ENCODE measurements at regions not wholly inside any gene's neighbourhood (a gene's known extent, or its start where the extent isn't known, plus 50 kb on each side); places are given as distances from the start of the nearest gene placed in this dataset.
A peak's percentile ranks its signal among the peaks of the same experiment; 100 is the strongest.

DNA sequence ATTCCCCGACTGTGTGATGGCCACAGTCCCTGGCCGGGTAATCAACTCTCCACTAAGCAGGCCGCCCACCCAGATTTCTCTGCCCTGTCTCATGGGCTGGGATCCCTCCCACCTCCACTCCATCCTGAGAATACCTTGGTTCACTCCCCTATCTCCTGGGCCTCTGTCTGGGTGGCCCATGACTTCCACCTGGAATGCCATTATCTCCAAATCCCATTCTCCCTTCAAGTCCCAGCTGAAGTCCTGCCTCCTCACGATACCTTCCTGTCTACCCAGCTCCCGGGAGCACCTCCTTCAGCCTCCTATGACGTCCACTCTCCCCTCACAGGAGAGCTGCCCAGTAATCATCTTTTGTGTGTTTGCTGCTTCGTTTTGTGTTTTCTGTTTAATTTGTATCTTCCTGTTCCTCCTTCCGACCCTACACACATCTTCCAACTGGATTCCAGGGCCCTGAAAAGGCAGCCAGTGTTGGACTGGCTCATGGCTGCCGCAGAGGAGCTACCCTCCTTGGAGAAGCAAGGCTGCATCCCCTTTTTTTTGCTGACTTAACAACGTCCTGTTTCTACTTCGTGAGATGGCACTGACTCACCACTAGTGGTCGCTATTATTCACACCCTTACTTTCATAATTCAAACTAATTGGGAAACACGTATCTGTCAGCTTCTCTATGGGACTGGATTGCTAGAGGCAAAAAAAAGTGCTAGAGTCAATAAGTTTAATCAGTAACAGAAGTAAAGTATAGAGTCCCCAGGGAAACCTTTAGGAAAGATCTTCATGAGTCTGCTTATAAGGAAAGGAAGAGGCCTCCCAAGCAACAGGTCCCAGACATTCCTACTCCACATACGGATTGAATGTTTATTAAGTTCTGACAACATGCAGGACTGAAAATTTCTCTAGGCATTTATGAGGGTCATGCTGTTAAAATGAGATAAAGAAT is 171.9 kb upstream of the GATA6 start:
- peak; percentile 11 for DNase-seq

DNA sequence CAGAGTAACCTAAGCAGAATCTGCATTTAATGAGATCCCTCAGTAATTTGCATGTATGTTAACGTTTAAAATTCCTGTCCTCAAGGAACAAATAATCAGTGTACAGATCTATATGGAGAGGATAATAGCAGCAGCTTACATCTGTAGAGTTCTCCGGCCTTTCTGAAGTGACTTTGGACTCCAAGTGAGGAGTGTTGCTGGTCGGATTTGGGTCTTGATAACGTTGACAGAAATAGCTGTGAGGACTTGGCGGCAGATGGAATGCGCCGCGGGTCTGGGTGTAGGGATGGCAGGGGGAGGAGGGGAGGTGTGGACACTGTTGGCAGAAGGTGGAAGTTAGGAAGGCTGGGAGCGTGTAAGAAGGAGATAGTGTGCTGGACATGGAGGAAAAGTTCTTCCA is 170.9 kb upstream of the GATA6 start:
- no peak for DNase-seq

DNA sequence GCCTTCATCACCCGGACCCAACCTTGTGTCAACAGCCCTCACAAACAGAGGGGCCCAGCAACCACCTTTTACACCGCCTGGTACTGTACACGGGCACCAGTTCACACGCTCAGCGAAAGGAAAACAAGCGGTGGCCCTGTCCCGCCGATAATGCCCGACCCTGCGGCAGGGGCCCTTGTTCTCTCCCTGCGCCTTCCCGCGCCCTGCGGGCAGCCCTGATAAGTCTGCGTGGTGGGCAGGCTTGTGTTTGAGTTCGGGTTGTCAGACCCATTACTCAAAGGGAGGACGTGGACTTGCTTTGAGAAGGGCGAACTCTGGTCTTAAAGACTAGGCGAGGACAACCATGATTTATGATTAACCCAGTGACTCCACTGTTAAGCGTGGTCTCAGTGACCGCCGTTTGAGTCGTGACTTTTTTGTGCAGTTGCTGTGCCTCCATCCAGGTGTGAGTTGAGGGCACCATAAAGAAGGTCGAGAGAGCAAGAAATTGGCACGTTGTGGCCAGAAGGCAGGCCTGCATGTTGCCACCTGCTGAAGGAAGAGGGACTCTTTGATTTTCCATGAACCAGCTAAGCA is 167.4 kb upstream of the GATA6 start:
- no peak for DNase-seq

DNA sequence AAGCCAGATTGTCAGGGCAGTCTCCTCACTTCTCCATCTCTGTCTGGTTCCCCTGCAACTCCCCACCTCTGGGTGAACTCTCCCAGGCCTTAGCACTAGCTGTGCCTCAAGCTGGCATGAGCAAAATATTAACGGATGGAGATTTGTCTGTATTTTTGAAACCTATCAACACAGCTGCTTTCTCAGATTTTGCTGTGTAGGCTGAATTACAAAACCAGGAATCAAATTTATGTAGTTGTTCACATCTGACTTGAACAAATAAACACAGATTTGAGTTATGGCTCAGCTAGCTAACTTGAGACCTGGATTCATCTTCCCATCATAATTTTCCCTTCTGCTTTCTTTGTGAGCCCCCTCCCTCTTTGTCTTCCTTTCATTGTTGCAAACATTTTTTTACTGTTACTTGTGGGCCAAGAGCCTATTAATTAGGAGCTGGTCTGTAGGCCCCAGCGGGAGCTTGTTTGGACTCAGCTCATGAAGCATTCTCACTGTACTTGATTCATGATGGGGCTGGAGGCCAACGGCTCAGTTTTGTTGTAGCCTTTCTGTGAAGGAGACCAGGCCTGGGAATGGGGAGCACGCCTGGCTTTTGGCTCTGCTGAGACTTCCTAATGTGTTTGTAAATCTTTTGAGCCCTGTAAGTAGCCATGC is 164.1 kb upstream of the GATA6 start:
- no peak for DNase-seq

DNA sequence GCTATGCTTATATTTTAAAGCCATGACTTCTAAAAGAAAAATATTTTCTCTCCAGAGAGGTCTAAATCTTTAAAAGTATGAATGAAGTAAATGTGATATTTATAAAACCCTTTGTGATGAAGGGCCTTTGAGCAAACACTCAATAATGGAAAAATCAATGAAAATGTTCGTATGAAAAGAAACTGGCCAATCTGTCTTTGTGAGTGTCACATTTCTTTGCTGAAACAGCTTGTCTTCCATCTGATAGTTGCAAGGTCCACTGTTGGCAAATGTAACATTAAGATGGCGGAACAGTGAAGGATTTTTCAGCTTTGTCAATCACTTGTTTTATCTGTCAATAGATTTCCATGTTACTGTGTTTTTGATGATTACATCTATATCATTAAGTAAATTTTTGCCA is 162.9 kb upstream of the GATA6 start:
- DNase-seq, result no peak

DNA sequence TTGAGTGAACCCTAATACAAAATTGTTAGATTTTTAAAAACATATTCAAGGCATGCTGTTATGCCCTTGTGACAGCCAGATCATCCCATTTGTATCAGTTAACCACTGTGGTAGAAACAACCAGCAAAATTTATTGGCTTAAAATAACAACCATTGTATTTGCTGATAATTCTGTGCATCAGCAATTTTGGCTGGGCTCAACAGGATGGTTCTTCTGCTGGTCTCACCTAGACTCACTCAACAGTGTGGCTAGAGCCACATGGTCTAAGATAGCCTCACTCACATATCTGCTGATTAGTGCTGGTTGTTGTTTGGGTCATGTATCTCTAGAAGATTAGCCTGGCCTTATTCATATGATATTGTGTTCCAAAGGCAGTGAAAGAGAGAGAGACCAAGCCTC is 160.1 kb upstream of the GATA6 start:
- no peak for DNase-seq

DNA sequence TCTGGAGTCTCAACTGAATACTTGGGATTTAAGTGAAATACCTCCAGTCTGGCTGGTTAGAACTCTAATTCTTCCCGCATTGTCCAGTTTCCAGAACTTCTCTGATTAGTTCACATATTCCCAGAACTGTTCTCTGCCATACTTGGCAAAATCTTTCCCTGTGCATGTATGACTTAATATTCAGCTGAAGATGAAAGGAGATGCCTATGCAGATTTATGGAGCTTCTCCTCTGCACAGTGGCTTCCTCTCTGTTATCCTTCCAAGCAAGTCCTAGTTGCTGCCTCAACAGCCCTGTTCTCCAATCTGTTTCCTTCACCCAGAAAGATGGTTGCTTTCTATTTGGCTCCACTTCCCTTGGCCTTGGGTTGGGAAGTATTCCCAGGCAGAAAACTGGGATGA is 155.4 kb upstream of the GATA6 start:
- DNase-seq, result no peak

DNA sequence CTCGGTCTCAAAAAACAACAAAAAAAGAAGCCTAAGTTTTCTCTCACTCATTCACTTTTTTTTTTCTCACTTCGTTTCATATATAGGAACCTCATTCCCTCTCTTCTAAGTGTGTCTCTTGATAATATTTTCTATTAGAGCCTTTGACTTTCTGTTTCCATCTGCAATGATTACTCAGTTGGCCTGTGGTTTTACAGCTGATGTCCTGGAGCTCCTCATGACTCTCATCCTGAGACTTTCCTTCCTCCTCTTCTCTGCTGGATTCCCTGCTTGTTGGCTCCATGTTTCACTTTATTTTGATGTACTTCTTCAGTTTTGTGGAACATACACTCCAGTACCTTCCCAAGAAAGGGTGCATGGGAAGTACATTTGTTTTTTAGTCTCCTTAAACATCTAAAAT is 154.2 kb upstream of the GATA6 start:
- no peak for DNase-seq

DNA sequence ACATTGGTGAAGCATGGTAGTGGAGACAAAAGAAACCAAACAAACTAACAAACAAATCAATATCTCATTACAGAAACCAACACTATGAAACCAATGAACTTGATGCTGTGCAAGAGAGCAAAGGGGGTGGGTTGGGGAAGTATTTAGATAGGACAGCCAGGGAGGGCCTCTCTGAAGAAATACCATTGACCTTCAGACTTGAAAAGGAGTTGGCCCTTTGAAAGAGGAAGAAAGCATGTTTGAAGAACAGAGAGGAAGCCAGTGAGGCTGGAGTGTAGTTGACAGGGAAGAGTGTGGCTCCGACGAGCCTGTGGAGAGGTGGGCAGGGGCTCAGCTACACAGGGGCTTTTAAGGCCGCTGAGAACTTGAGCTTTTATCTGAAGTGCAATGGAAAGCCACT is 151.0 kb upstream of the GATA6 start:
- DNase-seq, result no peak

DNA sequence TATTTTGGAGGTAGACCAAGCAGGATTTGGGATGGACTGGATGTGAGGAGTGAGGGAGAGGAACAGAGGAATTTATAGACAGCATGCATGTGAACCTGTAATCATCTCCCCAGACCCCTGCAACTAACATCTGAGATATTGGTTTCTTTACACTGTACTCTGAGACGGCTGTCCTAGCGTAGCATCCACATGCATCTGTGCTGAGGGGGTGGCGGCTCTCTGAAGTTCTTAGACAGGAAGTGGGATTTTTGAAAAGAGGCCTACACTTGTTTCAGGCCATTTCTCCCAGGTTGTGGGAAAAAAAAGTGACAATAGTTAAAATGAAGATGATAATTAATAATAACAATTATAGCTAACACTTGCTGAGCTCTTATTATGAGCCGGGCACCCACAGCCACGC is 150.2 kb upstream of the GATA6 start:
- no peak for DNase-seq

DNA sequence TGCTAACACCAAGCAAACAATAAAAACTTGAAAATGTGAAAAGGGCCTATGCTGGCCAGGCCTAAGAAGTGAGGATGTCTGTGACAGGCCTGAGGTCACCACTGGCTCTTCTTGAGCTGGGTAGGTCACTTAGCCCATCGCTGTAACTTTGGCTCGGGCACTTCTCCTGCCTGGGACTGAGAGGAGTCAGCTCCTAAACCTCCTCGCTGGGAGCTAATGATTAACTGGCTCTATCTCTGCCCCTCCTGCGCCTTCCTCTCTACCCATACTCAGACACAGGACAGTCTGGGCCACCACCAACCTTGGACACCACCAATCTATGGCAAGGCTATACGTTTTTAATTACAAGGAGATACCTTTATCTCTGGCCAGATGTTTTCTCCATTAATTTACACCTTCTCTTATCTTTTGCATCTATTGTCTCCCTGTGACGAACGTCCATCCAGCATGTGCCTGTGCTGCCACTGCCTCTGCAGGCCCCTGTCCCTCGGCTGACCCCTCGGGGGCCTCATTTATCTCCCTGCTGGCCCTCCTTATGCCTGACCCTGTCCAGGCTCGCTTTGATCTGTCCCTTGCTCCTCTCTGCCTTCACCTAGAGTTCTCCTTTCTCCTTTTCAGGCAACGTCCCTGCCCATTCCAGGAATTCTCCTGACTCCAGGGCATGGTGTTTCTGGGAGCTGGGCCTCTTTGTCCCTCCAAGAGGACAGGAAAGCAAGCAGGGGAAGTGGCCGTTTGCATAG is 149.1 kb upstream of the GATA6 start:
- no peak for DNase-seq

DNA sequence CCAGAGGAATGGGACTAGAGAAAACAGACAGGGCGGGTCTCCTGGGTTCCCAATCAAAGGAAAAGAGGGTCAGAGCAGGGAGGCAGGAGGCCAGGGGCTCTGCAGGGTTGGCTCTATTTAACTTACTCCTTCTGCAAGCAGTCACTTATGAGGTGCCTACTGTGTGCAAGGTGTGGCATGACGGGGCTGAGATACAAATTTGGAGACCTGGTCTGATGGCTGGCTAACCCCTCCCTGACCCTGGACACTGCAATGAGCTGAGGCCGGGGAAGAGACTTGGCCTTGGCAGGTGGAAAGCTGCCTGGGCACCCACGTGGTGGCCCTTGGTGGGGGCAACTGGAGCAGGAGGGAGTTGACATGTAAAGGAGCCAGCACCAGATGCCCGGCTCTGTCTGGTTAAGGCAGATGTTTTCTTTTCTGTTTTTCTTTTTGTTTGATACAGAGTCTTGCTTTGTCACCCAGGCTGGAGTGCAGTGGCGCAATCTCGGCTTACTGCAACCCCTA is 148.5 kb upstream of the GATA6 start:
- DNase-seq, result no peak

DNA sequence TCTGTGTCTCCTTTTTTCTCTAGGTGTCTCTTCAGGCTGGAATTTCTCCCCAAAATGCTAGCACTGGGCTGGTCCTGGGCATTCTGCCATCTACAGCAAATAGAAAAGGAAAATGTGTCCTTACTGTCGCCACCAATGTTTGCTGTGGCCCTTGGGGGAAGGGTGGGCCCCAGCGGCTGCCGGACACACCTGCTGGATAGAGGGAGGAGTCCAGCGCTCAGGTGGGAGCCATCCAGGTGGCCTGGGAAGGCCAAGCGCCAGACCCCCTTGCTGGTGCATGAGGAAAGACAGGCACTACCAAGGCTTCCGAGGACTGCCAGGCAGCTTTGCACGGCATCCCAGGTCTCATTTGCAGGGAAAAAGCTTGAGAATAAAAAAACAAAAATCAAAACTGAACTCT is 147.7 kb upstream of the GATA6 start:
- DNase-seq, result no peak

DNA sequence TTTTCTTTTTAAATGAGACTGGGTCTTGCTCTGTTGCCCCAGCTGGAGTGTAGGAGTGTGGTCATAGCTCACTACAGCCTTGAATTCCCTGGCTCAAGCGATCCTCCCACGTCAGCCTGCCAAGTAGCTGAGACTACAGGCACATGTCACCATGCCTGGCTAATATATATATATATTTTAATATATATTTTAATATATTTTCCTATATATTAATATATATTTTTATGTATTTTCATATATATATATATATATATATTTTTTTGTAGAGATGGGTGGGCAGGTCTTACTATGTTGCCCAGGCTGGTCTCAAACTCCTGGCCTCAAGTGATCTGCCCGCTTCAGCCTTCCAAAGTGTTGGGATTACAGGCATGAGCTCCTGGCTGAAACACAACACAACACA is 144.5 kb upstream of the GATA6 start:
- DNase-seq, result no peak

DNA sequence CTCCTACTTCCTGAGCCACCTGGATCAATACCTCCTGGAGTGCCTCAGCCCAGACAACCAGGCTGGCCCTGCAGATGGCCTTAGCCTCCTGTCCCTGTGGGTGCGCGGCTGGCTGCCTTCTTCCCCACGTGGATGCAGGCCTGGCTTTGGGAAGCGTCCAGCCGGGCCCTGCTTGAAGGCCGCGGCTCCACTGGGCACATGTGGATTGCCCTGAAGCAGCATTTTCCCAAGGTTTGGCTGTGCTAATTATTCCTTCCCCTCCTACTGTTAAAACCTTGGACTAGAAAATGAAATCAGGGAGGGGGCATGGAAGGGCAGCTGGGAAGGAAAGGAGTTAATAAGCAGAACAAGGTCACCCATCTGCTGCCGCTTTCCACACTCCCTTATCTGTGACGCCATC is 143.0 kb upstream of the GATA6 start:
- no peak for DNase-seq

DNA sequence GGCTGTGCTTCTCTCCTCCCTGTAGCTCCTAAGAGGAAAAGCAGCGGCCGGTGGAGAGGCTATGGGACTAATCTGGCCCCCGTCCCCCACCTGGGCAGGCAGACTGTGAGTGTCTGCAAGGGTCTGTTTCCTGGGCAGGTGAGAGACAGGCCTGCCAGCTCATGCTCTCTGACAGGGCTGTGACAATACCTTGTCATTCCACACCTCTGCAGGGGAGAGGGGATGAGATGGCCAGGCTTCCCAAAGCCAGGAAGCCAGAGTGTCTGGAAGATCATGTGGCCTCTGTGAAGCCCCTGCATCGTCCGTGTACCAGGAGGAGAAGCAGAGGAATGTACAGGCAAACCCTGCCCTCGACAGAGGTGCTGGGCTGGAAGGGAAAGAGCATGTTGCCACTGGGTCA is 142.5 kb upstream of the GATA6 start:
- DNase-seq, result no peak

DNA sequence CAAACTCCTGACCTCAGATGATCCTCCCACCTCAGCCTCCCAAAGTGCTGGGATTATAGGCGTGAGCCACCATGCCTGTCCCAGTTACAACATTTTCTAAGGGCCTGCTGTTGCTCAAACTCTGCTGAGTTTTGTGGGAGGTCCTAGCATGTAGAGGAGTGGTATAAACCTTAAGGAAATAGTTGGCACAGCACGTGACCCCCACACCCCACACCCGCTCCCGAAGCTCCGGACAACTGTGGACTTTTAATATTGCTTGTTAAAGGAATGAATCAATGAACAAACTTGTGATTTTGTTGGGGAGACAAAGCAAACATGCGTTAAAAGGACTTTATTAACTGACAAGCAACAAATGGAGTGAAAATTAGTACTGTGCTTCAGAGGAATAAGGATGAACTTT is 137.8 kb upstream of the GATA6 start:
- no peak for DNase-seq

DNA sequence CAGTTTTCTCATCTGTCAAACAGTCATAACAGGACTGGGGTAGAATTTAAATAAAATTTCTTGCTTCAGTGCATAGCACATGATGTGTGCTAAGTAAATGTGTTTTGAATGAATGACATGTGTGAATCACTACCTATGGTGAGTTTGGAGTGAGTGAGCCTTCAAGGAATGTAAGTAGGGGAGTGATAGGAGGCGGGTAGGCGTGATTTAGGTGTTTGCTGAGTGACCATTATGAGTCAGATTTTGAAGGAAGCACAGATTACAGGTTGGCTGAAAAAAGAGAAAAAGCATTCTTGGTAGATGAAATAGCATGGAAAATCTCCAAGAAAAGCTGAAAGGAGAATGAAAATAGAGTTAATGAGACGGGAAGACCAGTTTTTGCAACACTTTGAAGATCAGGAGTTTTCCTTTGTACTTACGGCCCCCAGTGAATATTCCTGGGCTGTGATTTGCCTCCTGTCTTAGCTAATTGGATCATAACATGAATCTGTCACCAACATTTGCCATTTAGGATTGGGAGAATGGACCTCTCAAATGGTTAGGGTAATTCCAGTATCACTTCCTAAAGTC is 136.9 kb upstream of the GATA6 start:
- DNase-seq, result no peak

DNA sequence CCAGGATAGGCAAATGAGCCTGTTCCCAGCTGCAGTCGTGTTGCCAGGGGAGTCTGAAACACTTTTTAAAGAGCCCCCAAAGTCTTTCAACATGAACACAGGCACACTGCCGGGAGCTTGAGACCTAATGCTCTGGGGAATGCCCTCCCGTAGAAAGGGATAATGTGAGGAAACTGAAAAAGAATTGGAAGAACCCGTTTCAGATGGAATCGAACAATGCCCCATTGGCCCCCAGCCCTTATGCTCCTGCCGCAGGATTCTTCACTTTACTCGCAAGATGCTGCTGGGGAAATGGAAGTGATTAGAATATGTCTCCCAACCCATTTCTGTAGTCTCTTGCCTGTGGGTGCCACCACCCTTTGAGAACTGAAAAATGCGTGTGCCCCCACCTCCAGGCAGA is 136.3 kb upstream of the GATA6 start:
- no peak for DNase-seq

DNA sequence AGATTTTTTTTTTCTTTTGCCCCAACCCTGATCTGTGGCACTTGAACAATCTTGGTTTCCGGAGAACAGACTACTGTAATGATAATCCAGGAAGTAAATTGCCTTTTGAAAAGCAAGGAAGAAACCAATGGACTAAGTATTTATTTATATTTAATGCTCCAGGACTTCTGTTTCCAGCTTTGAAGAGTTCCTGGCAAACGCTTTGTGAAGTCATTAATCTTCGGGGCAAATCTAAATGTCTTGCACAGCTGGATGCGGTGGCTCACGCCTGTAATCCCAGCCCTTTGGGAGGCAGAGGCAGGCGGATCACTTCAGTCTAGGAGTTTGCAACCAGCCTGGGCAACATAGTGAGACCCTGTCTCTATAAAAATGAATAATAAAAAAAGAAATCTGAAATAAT is 135.1 kb upstream of the GATA6 start:
- no peak for DNase-seq

DNA sequence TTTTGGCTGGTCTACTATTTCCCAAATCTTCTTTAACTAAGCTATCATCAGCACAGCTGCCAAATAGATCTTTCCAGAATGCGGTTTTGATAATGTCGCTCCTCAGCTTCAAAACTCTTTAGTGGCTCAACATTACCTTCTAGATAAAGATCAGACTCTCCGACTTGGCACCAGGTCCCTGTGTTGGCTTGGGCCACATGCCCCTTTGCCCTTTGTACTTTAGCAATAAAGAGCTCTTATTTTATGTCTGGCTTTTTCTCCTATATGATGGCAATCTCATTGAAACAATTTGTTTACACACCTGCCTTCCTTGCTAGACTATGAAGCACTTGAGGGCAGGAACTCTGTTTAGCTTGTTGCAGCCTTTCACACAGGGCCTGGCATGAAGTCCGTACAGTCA is 128.9 kb upstream of the GATA6 start:
- DNase-seq, result no peak

DNA sequence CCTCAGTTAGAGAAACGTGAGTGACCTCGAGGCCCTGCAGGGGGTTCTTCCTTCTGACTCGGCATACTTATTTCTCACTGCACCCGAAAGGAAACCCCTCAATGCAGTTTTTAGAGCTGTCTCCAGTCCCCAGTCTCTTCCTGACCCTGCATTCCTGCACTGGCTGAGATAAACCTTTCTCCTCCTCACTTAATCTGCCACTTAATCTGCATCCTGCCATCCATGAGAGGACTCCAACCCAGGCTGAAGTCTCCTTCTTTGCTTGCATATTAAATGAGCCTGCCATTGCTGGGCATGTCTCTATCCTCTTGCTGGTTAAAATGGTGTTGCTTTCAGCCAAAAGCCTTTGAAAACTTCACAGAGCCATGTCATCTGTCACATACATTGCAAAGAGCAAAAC is 125.6 kb upstream of the GATA6 start:
- DNase-seq, result no peak
